Ovary (tissue), 7 donors: ENCODE measurements at regions not wholly inside any gene's neighbourhood (a gene's known extent, or its start where the extent isn't known, plus 50 kb on each side); places are given as distances from the start of the nearest gene placed in this dataset.

Source experiments
- DNase-seq, 5 donors: peaks; one replicate each; pipeline ENCODE4 v3.0.0-alpha.2; 2019 to 2020
- H3K27ac ChIP-seq, 2 donors: fragments of 200-600 bp; one replicate each; pipeline versions ENCODE4 v1.5.1 to v1.8.0; 2019 to 2022
- H3K27me3 ChIP-seq: fragments of 200-600 bp; one replicate; pipeline ENCODE4 v1.8.0; 2022
- H3K36me3 ChIP-seq: fragments of 200-600 bp; sonication (generic); one replicate; pipeline ENCODE4 v1.5.1; 2019
- H3K4me1 ChIP-seq: one replicate; pipeline ENCODE4 v1.8.1; 2013; ENCODE audit warnings: mild to moderate bottlenecking, moderate library complexity; ENCODE audit not compliant: insufficient read depth
- H3K4me3 ChIP-seq: fragments of 200-600 bp; sonication (generic); one replicate; pipeline ENCODE4 v1.5.1; 2017
- H3K9me3 ChIP-seq, 2 donors: fragments of 200-600 bp in 1 of 2; sonication (generic) in 1 of 2; one replicate each; pipeline versions ENCODE4 v1.5.1 to v1.8.1; 2013 to 2019; ENCODE audit warnings: mild to moderate bottlenecking in 1 of 2, moderate library complexity in 1 of 2
- CTCF ChIP-seq, 3 donors: fragments of 450-650 bp in 2 of 3; fragments of 200-600 bp in 1 of 3; IDR thresholded peaks; one replicate each; pipeline versions ENCODE4 v1.5.1 to v1.8.0; 2016 to 2022; ENCODE audit warnings: antibody characterized with exemption in 3 of 3, mild to moderate bottlenecking in 1 of 3
- EP300 ChIP-seq: sonication (generic); formaldehyde crosslinking; IDR thresholded peaks from one replicate; pipeline ENCODE4 v1.6.1; 2017; ENCODE audit warnings: antibody characterized with exemption
- POLR2A ChIP-seq: fragments of 450-650 bp; IDR thresholded peaks from one replicate; pipeline ENCODE4 v1.6.1; 2017; ENCODE audit warnings: antibody characterized with exemption, mild to moderate bottlenecking, moderate library complexity
- WGBS, 3 donors: extraction: QIAGEN DNeasy Blood & Tissue Kit in 1 of 3; methylation state at CpG; one replicate each; pipeline versions ENCODE4 v1.1.5 to v1.1.7; 2013 to 2017; 5-methylcytosine and 5-hydroxymethylcytosine counted together
- intact Hi-C, 4 donors: fragments of 100-400 bp; cut with DNase I; formaldehyde crosslinking; loops; one replicate each; pipeline versions ENCODE4 v1.11.0 to v1.15.1; 2022 to 2023
- donor health status: DM: no; HTN: no; CAD: no; lungs with moderate emphysema.
- donor health status: DM: no; HTN: no; CAD: no.
- donor health status: Bipolar disorder and iron deficiency.
- donor health status: DM: no; HTN: no; CAD: no.
- donor health status: DM: yes; HTN: yes; CAD: no.

- intact Hi-C loops, result no loop called here
- H3K4me1 ChIP-seq, result no peaks in the 10 kb centered on the region
- H3K4me3 ChIP-seq, result no peak overlapping the region
- H3K36me3 ChIP-seq, result no peaks in the 10 kb centered on the region
- TF ChIP-seq EP300, result no peak
- TF ChIP-seq POLR2A, result no peak
- no peak for TF ChIP-seq CTCF (IDR thresholded peaks at IDR 0.05)
- no peaks in the 10 kb centered on the region for H3K27me3 ChIP-seq
- no peak overlapping the region for H3K27ac ChIP-seq
- no peaks in the 10 kb centered on the region for H3K9me3 ChIP-seq
- no peak for DNase-seq
Observed at GRCh38 chr12:115461401-115461800, 777.4 kb upstream of the TBX3 start.

- no peaks in the 10 kb centered on the region for H3K27me3 ChIP-seq
- intact Hi-C loops, result loop anchor here in 1 of 4 donors (10.0 kb wide), 1 partner anchor 793 kb away; no protein-coding TSS in a partner anchor
- H3K4me3 ChIP-seq, result no peak overlapping the region
- H3K9me3 ChIP-seq, result no peaks in the 10 kb centered on the region
- no peaks in the 10 kb centered on the region for H3K36me3 ChIP-seq
- WGBS, 3 donors, result 89 to 95% (median 91%) methylated on average over 3 of the region's 3 CpGs
- TF ChIP-seq EP300 (no peak), POLR2A (no peak), CTCF (IDR thresholded peaks at IDR 0.05) (no peak)
- H3K27ac ChIP-seq, result no peak overlapping the region
- DNase-seq, result no peak
- H3K4me1 ChIP-seq, result no peaks in the 10 kb centered on the region
Observed at GRCh38 chr12:115457798-115458197, 773.8 kb upstream of the TBX3 start.

- Histone ChIP-seq H3K36me3 (no peaks in the 10 kb centered on the region), H3K27ac (no peak overlapping the region), H3K27me3 (no peaks in the 10 kb centered on the region), H3K4me3 (no peak overlapping the region), H3K9me3 (no peaks in the 10 kb centered on the region), H3K4me1 (peaks cover 1% of the 10 kb centered on the region)
- TF ChIP-seq POLR2A (no peak), EP300 (no peak), CTCF (IDR thresholded peaks at IDR 0.05) (no peak)
- WGBS, 3 donors, result 89 to 91% (median 90%) methylated on average over 8 of the region's 8 CpGs
- no peak for DNase-seq
- intact Hi-C loops, result loop anchor here in 1 of 4 donors (10.0 kb wide), 1 partner anchor 792 kb away; no protein-coding TSS in a partner anchor
Observed at GRCh38 chr12:115456946-115457689, 773.1 kb upstream of the TBX3 start.

- TF ChIP-seq EP300 (no peak), CTCF (IDR thresholded peaks at IDR 0.05) (no peak), POLR2A (no peak)
- no peak overlapping the region for H3K27ac ChIP-seq
- H3K9me3 ChIP-seq, result no peaks in the 10 kb centered on the region
- no peaks in the 10 kb centered on the region for H3K27me3 ChIP-seq
- H3K4me3 ChIP-seq, result no peak overlapping the region
- no peak for DNase-seq
- H3K36me3 ChIP-seq, result no peaks in the 10 kb centered on the region
- WGBS, 3 donors, result 71 to 85% (median 73%) methylated on average over 8 of the region's 8 CpGs
- intact Hi-C loops, result loop anchor here in 1 of 4 donors (10.0 kb wide), 1 partner anchor 790 kb away; no protein-coding TSS in a partner anchor
- peaks cover 1% of the 10 kb centered on the region for H3K4me1 ChIP-seq
Observed at GRCh38 chr12:115455268-115455681, 771.3 kb upstream of the TBX3 start.
